ENCODE measurements at regions not wholly inside any gene's neighbourhood (a gene's known extent, or its start where the extent isn't known, plus 50 kb on each side); places are given as distances from the start of the nearest gene placed in this dataset.

DNA sequence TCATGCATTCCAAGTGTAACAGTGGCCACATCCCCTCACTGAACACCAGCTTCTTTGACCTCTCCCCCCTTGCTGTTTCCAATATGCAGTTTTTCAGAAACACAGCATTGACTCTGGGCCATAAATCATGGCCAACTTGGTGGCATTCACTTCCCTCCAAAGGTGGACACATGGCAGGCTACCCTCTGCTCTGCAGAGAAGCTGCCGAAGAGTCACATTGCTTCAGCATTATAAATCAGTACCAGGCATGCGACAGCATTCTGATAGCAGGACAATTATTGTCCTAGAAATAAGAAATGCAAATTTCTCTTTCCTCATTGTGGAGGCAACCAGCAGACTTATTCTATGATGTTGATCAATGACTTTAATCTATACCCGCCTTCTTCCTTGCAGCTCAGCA lies 475.4 kb upstream of the GHITM start:
- TF ChIP-seq, protein P1, sequence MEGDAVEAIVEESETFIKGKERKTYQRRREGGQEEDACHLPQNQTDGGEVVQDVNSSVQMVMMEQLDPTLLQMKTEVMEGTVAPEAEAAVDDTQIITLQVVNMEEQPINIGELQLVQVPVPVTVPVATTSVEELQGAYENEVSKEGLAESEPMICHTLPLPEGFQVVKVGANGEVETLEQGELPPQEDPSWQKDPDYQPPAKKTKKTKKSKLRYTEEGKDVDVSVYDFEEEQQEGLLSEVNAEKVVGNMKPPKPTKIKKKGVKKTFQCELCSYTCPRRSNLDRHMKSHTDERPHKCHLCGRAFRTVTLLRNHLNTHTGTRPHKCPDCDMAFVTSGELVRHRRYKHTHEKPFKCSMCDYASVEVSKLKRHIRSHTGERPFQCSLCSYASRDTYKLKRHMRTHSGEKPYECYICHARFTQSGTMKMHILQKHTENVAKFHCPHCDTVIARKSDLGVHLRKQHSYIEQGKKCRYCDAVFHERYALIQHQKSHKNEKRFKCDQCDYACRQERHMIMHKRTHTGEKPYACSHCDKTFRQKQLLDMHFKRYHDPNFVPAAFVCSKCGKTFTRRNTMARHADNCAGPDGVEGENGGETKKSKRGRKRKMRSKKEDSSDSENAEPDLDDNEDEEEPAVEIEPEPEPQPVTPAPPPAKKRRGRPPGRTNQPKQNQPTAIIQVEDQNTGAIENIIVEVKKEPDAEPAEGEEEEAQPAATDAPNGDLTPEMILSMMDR (IDR thresholded peaks at IDR 0.05) = no peak
- TF ChIP-seq POLR2A (IDR thresholded peaks at IDR 0.05) = no peak
